HG03139 (cell line): ENCODE measurements at regions not wholly inside any gene's neighbourhood (a gene's known extent, or its start where the extent isn't known, plus 50 kb on each side); places are given as distances from the start of the nearest gene placed in this dataset.
A peak's percentile ranks its signal among the peaks of the same experiment; 100 is the strongest.
"Not testable (repeated sequence)": the region's sequence is repeated elsewhere in the genome, so short reads cannot be mapped to it uniquely, and the experiment has no call there.

Experiments used
- ATAC-seq: cut with Tn5 transposase; IDR thresholded peaks from one replicate; pipeline ENCODE4 v1.9.1; 2021; ENCODE audit not compliant: unreplicated experiment

GRCh38 chr9:29189221-29189620 lies 1615.9 kb upstream of the C9orf72 start:
- not testable (repeated sequence) for ATAC-seq

- no peak for ATAC-seq
Measured at GRCh38 chr9:29198861-29199260, 1625.6 kb upstream of the C9orf72 start.

GRCh38 chr9:29199975-29200374 lies 1626.7 kb upstream of the C9orf72 start:
- no peak for ATAC-seq

GRCh38 chr9:29200650-29201049 lies 1627.4 kb upstream of the C9orf72 start:
- no peak for ATAC-seq

GRCh38 chr9:29203244-29203930 lies 1630.1 kb upstream of the C9orf72 start:
- no peak for ATAC-seq

GRCh38 chr9:29208670-29209069 lies 1635.4 kb upstream of the C9orf72 start:
- no peak for ATAC-seq

- ATAC-seq: no peak
Measured at GRCh38 chr9:29209748-29210291, 1636.5 kb upstream of the C9orf72 start.

GRCh38 chr9:29211003-29211579 lies 1637.8 kb upstream of the C9orf72 start:
- ATAC-seq: no peak

GRCh38 chr9:29211580-29212396 lies 1638.5 kb upstream of the C9orf72 start:
- peak; percentile 93 for ATAC-seq

- no peak for ATAC-seq
Measured at GRCh38 chr9:29212397-29213387, 1639.4 kb upstream of the C9orf72 start.

GRCh38 chr9:29213417-29214153 lies 1640.3 kb upstream of the C9orf72 start, which contains the start of gene LINGO2:
LINGO2 (minus strand) TSS chr9:29213601.
- no peak for ATAC-seq

GRCh38 chr9:29214154-29214689 lies 1640.9 kb upstream of the C9orf72 start:
- ATAC-seq: no peak

GRCh38 chr9:29214690-29215253 lies 1641.5 kb upstream of the C9orf72 start:
- no peak for ATAC-seq

GRCh38 chr9:29217966-29218365 lies 1644.7 kb upstream of the C9orf72 start:
- ATAC-seq: no peak

GRCh38 chr9:29220596-29221251 lies 1647.4 kb upstream of the C9orf72 start:
- ATAC-seq: no peak

- no peak for ATAC-seq
Measured at GRCh38 chr9:29228558-29228957, 1655.3 kb upstream of the C9orf72 start.

GRCh38 chr9:29230931-29231330 lies 1657.7 kb upstream of the C9orf72 start:
- ATAC-seq: no peak

- ATAC-seq: no peak
Measured at GRCh38 chr9:29233193-29233592, 1659.9 kb upstream of the C9orf72 start.

- ATAC-seq: no peak
Measured at GRCh38 chr9:29241320-29241719, 1668.0 kb upstream of the C9orf72 start.
